HCT116 (cell line): ENCODE measurements at regions not wholly inside any gene's neighbourhood (a gene's known extent, or its start where the extent isn't known, plus 50 kb on each side); places are given as distances from the start of the nearest gene placed in this dataset.

Experiments used
- ATAC-seq: fragments of 200-7000 bp; cut with Tn5 transposase; 2 replicates; pipeline ENCODE4 v1.9.1; 2020; ENCODE audit warnings: mild to moderate bottlenecking, moderate library complexity
- BruUV-seq: library from RNA; stranded (reverse); fragments of 400-500 nt; replicated peaks from 2 replicates; lab custom pipeline; 2021; lab: Mats Ljungman, UMichigan
- CTCF ChIA-PET: fragments of 300-600 bp; sonication (Branson Sonifier 250); formaldehyde crosslinking; loops from one replicate; lab custom pipeline; 2021; ENCODE audit warnings: antibody characterized with exemption; lab: Charles Lee
- POLR2A ChIA-PET: fragments of 300-600, 350-600 bp; sonication (Branson Sonifier 250); formaldehyde crosslinking; loops from one replicate; lab custom pipeline; 2021; ENCODE audit warnings: antibody characterized with exemption; lab: Charles Lee
- RAD21 ChIA-PET, 2 experiments: fragments of 300-600 bp; sonication (Branson Sonifier 250); formaldehyde crosslinking; loops; one replicate each; lab custom pipeline; 2023; ENCODE audit warnings: low total read pairs in 2 of 2; ENCODE audit not compliant: uncharacterized antibody in 2 of 2, unreplicated experiment in 2 of 2, low non-redundant PET in 1 of 2; lab: Charles Lee
- DNase-seq: peaks from one replicate; pipeline ENCODE4 v3.0.0-alpha.2; 2010; ENCODE audit warnings: low read depth, low spot score
- H2AFZ ChIP-seq: fragments of 200-600 bp; shearing (Covaris generic), sonication (generic); 2 replicates; pipeline ENCODE4 v1.6.1; 2017; ENCODE audit warnings: low read depth, mixed run types, mixed read lengths, antibody characterized with exemption, low read length; ENCODE audit not compliant: poor library complexity, severe bottlenecking
- H3K27ac ChIP-seq: 2 replicates; pipeline ENCODE4 v1.5.1; 2012; ENCODE audit warnings: low read depth, low read length
- H3K27me3 ChIP-seq: fragments of 200-600 bp; sonication (generic); 2 replicates; pipeline ENCODE4 v1.6.1; 2016; ENCODE audit warnings: mixed run types, low read length, mixed read lengths; ENCODE audit not compliant: insufficient read depth
- H3K36me3 ChIP-seq, 2 experiments: fragments of 200-500 bp in 1 of 2; fragments of 200-600 bp in 1 of 2; sonication (Bioruptor generic) in 1 of 2; sonication (generic) in 1 of 2; 2 replicates each; pipeline versions ENCODE4 v1.5.1 to v1.6.1; 2014 to 2016; ENCODE audit warnings: low read length in 2 of 2, inconsistent platforms in 1 of 2, mixed read lengths in 1 of 2, mixed run types in 1 of 2; ENCODE audit not compliant: insufficient read depth in 2 of 2, control insufficient read depth in 1 of 2
- H3K4me1 ChIP-seq, 2 experiments: fragments of 200-600 bp in 1 of 2; sonication (generic) in 1 of 2; 2 replicates each; pipeline versions ENCODE4 v1.5.1 to v1.6.1; 2012 to 2017; ENCODE audit warnings: low read length in 2 of 2, inconsistent platforms in 1 of 2, mild to moderate bottlenecking in 1 of 2, mixed read lengths in 1 of 2, mixed run types in 1 of 2, moderate library complexity in 1 of 2; ENCODE audit not compliant: insufficient read depth in 2 of 2, control insufficient read depth in 1 of 2
- H3K4me2 ChIP-seq: fragments of 200-600 bp; sonication (generic); 2 replicates; pipeline ENCODE4 v1.6.1; 2017; ENCODE audit warnings: mixed run types, low read length, mixed read lengths
- H3K4me3 ChIP-seq, 2 experiments: fragments of 200-600 bp in 1 of 2; sonication (generic) in 1 of 2; replicated peaks in 1 of 2; 2 replicates each; pipeline ENCODE4 v1.5.1; 2011 to 2016; ENCODE audit warnings: low read length in 2 of 2, control low read depth in 1 of 2, low read depth in 1 of 2, mild to moderate bottlenecking in 1 of 2, mixed read lengths in 1 of 2, mixed run types in 1 of 2
- H3K79me2 ChIP-seq: fragments of 200-600 bp; sonication (generic); 2 replicates; pipeline ENCODE4 v1.6.1; 2017; ENCODE audit warnings: mild to moderate bottlenecking, mixed run types, low read length, moderate library complexity, mixed read lengths; ENCODE audit not compliant: insufficient read depth
- H3K9ac ChIP-seq: fragments of 200-600 bp; sonication (generic); 2 replicates; pipeline ENCODE4 v1.6.1; 2016; ENCODE audit warnings: low read length, mixed read lengths
- H3K9me2 ChIP-seq: fragments of 200-600 bp; sonication (generic), shearing (Covaris generic); 2 replicates; pipeline ENCODE4 v1.6.1; 2017; ENCODE audit warnings: mixed run types, mild to moderate bottlenecking, moderate library complexity; ENCODE audit not compliant: insufficient read depth
- H3K9me3 ChIP-seq, 2 experiments: fragments of 200-500 bp in 1 of 2; fragments of 200-600 bp in 1 of 2; sonication (Bioruptor generic) in 1 of 2; sonication (generic) in 1 of 2; 2 replicates each; pipeline ENCODE4 v1.6.1; 2014 to 2017; ENCODE audit warnings: low read length in 2 of 2, mixed read lengths in 2 of 2, inconsistent platforms in 1 of 2, low read depth in 1 of 2, mild to moderate bottlenecking in 1 of 2, mixed run types in 1 of 2, moderate library complexity in 1 of 2; ENCODE audit not compliant: control insufficient read depth in 1 of 2, insufficient read depth in 1 of 2
- H4K20me1 ChIP-seq: fragments of 200-600 bp; sonication (generic), shearing (Covaris generic); 2 replicates; pipeline ENCODE4 v1.6.1; 2017; ENCODE audit warnings: mixed run types, mild to moderate bottlenecking, moderate library complexity; ENCODE audit not compliant: insufficient read depth
- ATF3 ChIP-seq: IDR thresholded peaks from 2 replicates; pipeline ENCODE4 v1.6.1; 2012
- CBX3 ChIP-seq: IDR thresholded peaks from 2 replicates; pipeline ENCODE4 v1.6.1; 2012; ENCODE audit warnings: low read depth
- EGR1 ChIP-seq: IDR thresholded peaks from 2 replicates; pipeline ENCODE4 v1.6.1; 2012; ENCODE audit warnings: low read depth
- EZH2 ChIP-seq: fragments of 200-600 bp; sonication (generic); IDR thresholded peaks from 2 replicates; pipeline ENCODE4 v1.6.1; 2017; ENCODE audit warnings: antibody characterized with exemption, mixed run types
- EZH2phosphoT487 ChIP-seq: fragments of 200-600 bp; IDR thresholded peaks from 2 replicates; pipeline ENCODE4 v1.6.1; 2018; ENCODE audit warnings: antibody characterized with exemption, borderline replicate concordance
- FOSL1 ChIP-seq: IDR thresholded peaks from 2 replicates; pipeline ENCODE4 v1.6.1; 2012; ENCODE audit warnings: low read depth
- JUND ChIP-seq: IDR thresholded peaks from 2 replicates; pipeline ENCODE4 v1.6.1; 2012
- MAX ChIP-seq: IDR thresholded peaks from 2 replicates; pipeline ENCODE4 v1.6.1; 2012
- POLR2A ChIP-seq: IDR thresholded peaks from 2 replicates; pipeline ENCODE4 v1.7.0; 2011; ENCODE audit warnings: borderline replicate concordance; ENCODE audit not compliant: insufficient read depth, insufficient read length; ENCODE audit errors: extremely low read depth
- RAD21 ChIP-seq: IDR thresholded peaks from 2 replicates; pipeline ENCODE4 v1.6.1; 2012; ENCODE audit warnings: low read depth, mild to moderate bottlenecking
- SP1 ChIP-seq: IDR thresholded peaks from 2 replicates; pipeline ENCODE4 v1.6.1; 2012; ENCODE audit warnings: low read depth
- SRF ChIP-seq: IDR thresholded peaks from 2 replicates; pipeline ENCODE4 v1.6.1; 2012; ENCODE audit warnings: low read depth
- YY1 ChIP-seq: IDR thresholded peaks from 2 replicates; pipeline ENCODE4 v1.6.1; 2011; ENCODE audit warnings: low read length, low read depth, moderate library complexity, mild to moderate bottlenecking; ENCODE audit not compliant: insufficient replicate concordance; ENCODE audit errors: extremely low read depth
- ZFX ChIP-seq: fragments of 450-650 bp; IDR thresholded peaks from 2 replicates; pipeline ENCODE4 v1.6.1; 2017
- intact Hi-C: fragments of 100-400 bp; cut with micrococcal nuclease; formaldehyde crosslinking; loops from 2 replicates; pipeline ENCODE4 v1.10.0; 2022
- TF ChIP-seq, protein P1 (sequence below): IDR thresholded peaks from 2 replicates; pipeline ENCODE4 v1.6.1; 2011; ENCODE audit warnings: mild to moderate bottlenecking, low read length, moderate library complexity; ENCODE audit not compliant: insufficient replicate concordance; ENCODE audit errors: extremely low read depth
- TF ChIP-seq, protein P2 (sequence below), 3 experiments: fragments of 200-600 bp in 1 of 3; sonication (generic) in 1 of 3; IDR thresholded peaks in 2 of 3; conservative IDR thresholded peaks in 1 of 3; 2 replicates each; pipeline ENCODE4 v1.5.1; 2012 to 2017; ENCODE audit warnings: low read depth in 2 of 3, low read length in 2 of 3, antibody characterized with exemption in 1 of 3, borderline replicate concordance in 1 of 3, control low read depth in 1 of 3, mild to moderate bottlenecking in 1 of 3, mixed read lengths in 1 of 3, mixed run types in 1 of 3, moderate library complexity in 1 of 3; ENCODE audit not compliant: insufficient read depth in 1 of 3
- TF ChIP-seq, protein P3 (sequence below): IDR thresholded peaks from 2 replicates; pipeline ENCODE4 v1.6.1; 2012; ENCODE audit warnings: low read depth

- no peak for TF ChIP-seq FOSL1
- no peak for TF ChIP-seq EZH2
- TF ChIP-seq ATF3, result no peak
- no peak for TF ChIP-seq SRF
- no peak for TF ChIP-seq POLR2A
These were observed 188.3 kb upstream of the MCHR2 start (continued) for GRCh38 chr6:100182313-100182712.

DNA sequence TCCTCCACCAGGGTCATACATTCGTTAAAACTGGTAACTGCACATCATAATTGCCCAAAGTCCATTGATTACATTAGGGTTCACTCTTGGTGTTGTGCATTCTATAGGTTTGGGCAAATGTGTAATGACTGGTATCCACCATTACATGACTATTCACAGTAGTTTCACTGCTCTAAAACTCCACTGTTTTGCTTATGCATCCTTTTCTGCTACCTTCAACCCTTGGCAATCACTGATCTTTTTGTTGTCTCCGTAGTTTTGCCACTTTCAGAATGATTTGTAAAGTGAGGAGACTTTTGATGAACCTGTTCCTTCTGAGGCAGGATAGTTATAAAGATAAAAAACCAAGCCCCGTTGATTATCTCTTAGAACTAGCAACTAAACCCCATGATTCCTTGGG, 187.3 kb upstream of the MCHR2 start:
- POLR2A ChIA-PET, result no interaction called here
- Histone ChIP-seq H3K9me3 (no peaks in the 10 kb centered on the region), H4K20me1 (no peaks in the 10 kb centered on the region), H3K9ac (no peak overlapping the region), H3K4me2 (no peak overlapping the region), H3K4me1 (peaks cover 2 to 15% of the 10 kb centered on the region in 2 experiments; a peak in 2 of 4 replicates), H3K27me3 (no peaks in the 10 kb centered on the region), H3K36me3 (no peaks in the 10 kb centered on the region), H3K79me2 (no peaks in the 10 kb centered on the region), H2AFZ (no peak overlapping the region), H3K9me2 (0 out of 2 replicates have a peak, but pooled peaks cover 5% of the 10 kb centered on the region), H3K27ac (no peak overlapping the region), H3K4me3 (no peak overlapping the region)
- DNase-seq, result no peak
- BruUV-seq, result no TSS peak
- no peak for ATAC-seq
- CTCF ChIA-PET, result no interaction called here
- TF ChIP-seq, protein P1, sequence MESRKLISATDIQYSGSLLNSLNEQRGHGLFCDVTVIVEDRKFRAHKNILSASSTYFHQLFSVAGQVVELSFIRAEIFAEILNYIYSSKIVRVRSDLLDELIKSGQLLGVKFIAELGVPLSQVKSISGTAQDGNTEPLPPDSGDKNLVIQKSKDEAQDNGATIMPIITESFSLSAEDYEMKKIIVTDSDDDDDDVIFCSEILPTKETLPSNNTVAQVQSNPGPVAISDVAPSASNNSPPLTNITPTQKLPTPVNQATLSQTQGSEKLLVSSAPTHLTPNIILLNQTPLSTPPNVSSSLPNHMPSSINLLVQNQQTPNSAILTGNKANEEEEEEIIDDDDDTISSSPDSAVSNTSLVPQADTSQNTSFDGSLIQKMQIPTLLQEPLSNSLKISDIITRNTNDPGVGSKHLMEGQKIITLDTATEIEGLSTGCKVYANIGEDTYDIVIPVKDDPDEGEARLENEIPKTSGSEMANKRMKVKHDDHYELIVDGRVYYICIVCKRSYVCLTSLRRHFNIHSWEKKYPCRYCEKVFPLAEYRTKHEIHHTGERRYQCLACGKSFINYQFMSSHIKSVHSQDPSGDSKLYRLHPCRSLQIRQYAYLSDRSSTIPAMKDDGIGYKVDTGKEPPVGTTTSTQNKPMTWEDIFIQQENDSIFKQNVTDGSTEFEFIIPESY, result no peak
- no peak for TF ChIP-seq SRF
- no peak for TF ChIP-seq ZFX
- no peak for TF ChIP-seq POLR2A
- no peak for TF ChIP-seq ATF3
- TF ChIP-seq SP1, result no peak
- TF ChIP-seq JUND, result no peak
- TF ChIP-seq YY1, result no peak
- no peak for TF ChIP-seq RAD21
- TF ChIP-seq, protein P2, sequence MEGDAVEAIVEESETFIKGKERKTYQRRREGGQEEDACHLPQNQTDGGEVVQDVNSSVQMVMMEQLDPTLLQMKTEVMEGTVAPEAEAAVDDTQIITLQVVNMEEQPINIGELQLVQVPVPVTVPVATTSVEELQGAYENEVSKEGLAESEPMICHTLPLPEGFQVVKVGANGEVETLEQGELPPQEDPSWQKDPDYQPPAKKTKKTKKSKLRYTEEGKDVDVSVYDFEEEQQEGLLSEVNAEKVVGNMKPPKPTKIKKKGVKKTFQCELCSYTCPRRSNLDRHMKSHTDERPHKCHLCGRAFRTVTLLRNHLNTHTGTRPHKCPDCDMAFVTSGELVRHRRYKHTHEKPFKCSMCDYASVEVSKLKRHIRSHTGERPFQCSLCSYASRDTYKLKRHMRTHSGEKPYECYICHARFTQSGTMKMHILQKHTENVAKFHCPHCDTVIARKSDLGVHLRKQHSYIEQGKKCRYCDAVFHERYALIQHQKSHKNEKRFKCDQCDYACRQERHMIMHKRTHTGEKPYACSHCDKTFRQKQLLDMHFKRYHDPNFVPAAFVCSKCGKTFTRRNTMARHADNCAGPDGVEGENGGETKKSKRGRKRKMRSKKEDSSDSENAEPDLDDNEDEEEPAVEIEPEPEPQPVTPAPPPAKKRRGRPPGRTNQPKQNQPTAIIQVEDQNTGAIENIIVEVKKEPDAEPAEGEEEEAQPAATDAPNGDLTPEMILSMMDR (IDR thresholded peaks at IDR 0.05 in 2 of 3, conservative IDR thresholded peaks at IDR 0.05 in 1 of 3; ENCODE audit: borderline replicate concordance in 1 of 3, insufficient read depth in 1 of 3, low read depth in 2 of 3, low read length in 2 of 3), result no peak
- TF ChIP-seq EZH2phosphoT487, result no peak
- TF ChIP-seq, protein P3, sequence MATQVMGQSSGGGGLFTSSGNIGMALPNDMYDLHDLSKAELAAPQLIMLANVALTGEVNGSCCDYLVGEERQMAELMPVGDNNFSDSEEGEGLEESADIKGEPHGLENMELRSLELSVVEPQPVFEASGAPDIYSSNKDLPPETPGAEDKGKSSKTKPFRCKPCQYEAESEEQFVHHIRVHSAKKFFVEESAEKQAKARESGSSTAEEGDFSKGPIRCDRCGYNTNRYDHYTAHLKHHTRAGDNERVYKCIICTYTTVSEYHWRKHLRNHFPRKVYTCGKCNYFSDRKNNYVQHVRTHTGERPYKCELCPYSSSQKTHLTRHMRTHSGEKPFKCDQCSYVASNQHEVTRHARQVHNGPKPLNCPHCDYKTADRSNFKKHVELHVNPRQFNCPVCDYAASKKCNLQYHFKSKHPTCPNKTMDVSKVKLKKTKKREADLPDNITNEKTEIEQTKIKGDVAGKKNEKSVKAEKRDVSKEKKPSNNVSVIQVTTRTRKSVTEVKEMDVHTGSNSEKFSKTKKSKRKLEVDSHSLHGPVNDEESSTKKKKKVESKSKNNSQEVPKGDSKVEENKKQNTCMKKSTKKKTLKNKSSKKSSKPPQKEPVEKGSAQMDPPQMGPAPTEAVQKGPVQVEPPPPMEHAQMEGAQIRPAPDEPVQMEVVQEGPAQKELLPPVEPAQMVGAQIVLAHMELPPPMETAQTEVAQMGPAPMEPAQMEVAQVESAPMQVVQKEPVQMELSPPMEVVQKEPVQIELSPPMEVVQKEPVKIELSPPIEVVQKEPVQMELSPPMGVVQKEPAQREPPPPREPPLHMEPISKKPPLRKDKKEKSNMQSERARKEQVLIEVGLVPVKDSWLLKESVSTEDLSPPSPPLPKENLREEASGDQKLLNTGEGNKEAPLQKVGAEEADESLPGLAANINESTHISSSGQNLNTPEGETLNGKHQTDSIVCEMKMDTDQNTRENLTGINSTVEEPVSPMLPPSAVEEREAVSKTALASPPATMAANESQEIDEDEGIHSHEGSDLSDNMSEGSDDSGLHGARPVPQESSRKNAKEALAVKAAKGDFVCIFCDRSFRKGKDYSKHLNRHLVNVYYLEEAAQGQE, result no peak
- no peak for TF ChIP-seq EGR1
- no peak for TF ChIP-seq MAX
- TF ChIP-seq CBX3, result no peak
- RAD21 ChIA-PET, result no interaction called here
- intact Hi-C loops, result no loop called here
